GM23338 (cell line): ENCODE measurements at regions not wholly inside any gene's neighbourhood (a gene's known extent, or its start where the extent isn't known, plus 50 kb on each side); places are given as distances from the start of the nearest gene placed in this dataset.

ENCODE experiments used
- CREB1 ChIP-seq: fragments of 250-450 bp; sonication (Bioruptor Pico); IDR thresholded peaks from 2 replicates; pipeline ENCODE4 v1.5.0; 2020; ENCODE audit warnings: low read depth, mild to moderate bottlenecking, moderate library complexity
- EZH2 ChIP-seq: fragments of 200-600 bp; sonication (generic); IDR thresholded peaks from one replicate; pipeline ENCODE4 v1.8.0; 2017; ENCODE audit warnings: antibody characterized with exemption, mild to moderate bottlenecking, low read depth; ENCODE audit not compliant: unreplicated experiment
- EZH2phosphoT487 ChIP-seq: fragments of 200-600 bp; sonication (generic); IDR thresholded peaks from one replicate; pipeline ENCODE4 v1.8.1; 2018; ENCODE audit warnings: antibody characterized with exemption; ENCODE audit not compliant: unreplicated experiment
- POLR2AphosphoS5 ChIP-seq: IDR thresholded peaks from 2 replicates; pipeline ENCODE4 v1.6.1; 2016; ENCODE audit warnings: antibody characterized with exemption, low read depth
- ZNF114 ChIP-seq: fragments of 250-450 bp; sonication (Bioruptor Pico); IDR thresholded peaks from 2 replicates; pipeline ENCODE4 v1.5.0; 2020; ENCODE audit warnings: mild to moderate bottlenecking, moderate library complexity
- TF ChIP-seq, protein P1 (sequence below), 2 experiments: fragments of 200-600 bp in 1 of 2; sonication (generic) in 1 of 2; conservative IDR thresholded peaks; 2 replicates each; pipeline versions ENCODE4 v1.5.1 to v1.6.1; 2016 to 2017; ENCODE audit warnings: antibody characterized with exemption in 2 of 2, low read depth in 2 of 2, mild to moderate bottlenecking in 2 of 2, moderate library complexity in 1 of 2
- TF ChIP-seq, protein P2 (sequence below): IDR thresholded peaks from one replicate; pipeline ENCODE4 v1.6.1; 2018; ENCODE audit warnings: antibody characterized with exemption; ENCODE audit not compliant: unreplicated experiment

DNA sequence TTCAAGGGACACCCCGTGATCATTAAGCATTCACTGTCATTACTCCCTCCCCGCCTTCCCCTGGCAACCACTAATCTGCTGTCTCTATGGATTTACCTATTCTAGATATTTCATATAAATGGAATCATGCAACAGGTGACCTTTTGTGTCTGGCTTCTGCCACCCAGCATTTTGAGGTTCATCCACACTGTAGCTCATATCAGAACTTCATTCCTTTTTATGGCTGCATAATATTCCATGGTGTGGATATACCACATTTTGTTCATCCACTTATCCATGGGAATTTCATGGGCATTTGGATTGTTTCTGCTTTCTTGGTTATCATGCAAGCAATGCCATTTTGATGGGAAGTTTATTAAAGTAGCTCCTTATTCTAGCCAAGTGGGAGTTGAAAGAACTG, 184.2 kb upstream of the VASH1 start:
- no peak for TF ChIP-seq EZH2
- TF ChIP-seq, protein P1, sequence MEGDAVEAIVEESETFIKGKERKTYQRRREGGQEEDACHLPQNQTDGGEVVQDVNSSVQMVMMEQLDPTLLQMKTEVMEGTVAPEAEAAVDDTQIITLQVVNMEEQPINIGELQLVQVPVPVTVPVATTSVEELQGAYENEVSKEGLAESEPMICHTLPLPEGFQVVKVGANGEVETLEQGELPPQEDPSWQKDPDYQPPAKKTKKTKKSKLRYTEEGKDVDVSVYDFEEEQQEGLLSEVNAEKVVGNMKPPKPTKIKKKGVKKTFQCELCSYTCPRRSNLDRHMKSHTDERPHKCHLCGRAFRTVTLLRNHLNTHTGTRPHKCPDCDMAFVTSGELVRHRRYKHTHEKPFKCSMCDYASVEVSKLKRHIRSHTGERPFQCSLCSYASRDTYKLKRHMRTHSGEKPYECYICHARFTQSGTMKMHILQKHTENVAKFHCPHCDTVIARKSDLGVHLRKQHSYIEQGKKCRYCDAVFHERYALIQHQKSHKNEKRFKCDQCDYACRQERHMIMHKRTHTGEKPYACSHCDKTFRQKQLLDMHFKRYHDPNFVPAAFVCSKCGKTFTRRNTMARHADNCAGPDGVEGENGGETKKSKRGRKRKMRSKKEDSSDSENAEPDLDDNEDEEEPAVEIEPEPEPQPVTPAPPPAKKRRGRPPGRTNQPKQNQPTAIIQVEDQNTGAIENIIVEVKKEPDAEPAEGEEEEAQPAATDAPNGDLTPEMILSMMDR (conservative IDR thresholded peaks at IDR 0.05; ENCODE audit: low read depth in 2 of 2), result no peak
- TF ChIP-seq CREB1 (CRISPR knock-in tag), result no peak
- TF ChIP-seq, protein P2, sequence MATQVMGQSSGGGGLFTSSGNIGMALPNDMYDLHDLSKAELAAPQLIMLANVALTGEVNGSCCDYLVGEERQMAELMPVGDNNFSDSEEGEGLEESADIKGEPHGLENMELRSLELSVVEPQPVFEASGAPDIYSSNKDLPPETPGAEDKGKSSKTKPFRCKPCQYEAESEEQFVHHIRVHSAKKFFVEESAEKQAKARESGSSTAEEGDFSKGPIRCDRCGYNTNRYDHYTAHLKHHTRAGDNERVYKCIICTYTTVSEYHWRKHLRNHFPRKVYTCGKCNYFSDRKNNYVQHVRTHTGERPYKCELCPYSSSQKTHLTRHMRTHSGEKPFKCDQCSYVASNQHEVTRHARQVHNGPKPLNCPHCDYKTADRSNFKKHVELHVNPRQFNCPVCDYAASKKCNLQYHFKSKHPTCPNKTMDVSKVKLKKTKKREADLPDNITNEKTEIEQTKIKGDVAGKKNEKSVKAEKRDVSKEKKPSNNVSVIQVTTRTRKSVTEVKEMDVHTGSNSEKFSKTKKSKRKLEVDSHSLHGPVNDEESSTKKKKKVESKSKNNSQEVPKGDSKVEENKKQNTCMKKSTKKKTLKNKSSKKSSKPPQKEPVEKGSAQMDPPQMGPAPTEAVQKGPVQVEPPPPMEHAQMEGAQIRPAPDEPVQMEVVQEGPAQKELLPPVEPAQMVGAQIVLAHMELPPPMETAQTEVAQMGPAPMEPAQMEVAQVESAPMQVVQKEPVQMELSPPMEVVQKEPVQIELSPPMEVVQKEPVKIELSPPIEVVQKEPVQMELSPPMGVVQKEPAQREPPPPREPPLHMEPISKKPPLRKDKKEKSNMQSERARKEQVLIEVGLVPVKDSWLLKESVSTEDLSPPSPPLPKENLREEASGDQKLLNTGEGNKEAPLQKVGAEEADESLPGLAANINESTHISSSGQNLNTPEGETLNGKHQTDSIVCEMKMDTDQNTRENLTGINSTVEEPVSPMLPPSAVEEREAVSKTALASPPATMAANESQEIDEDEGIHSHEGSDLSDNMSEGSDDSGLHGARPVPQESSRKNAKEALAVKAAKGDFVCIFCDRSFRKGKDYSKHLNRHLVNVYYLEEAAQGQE, result no peak
- no peak for TF ChIP-seq POLR2AphosphoS5
- TF ChIP-seq EZH2phosphoT487, result no peak
- TF ChIP-seq ZNF114 (CRISPR knock-in tag), result no peak
